Stimulated activated CD8-positive, alpha-beta memory T cell treated with anti-CD3 and anti-CD28 coated beads, Interleukin-12 subunit alpha, Interleukin-12 subunit beta, amount 100 ng/mL, for 24 hours (primary cell): ENCODE measurements at regions not wholly inside any gene's neighbourhood (a gene's known extent, or its start where the extent isn't known, plus 50 kb on each side); places are given as distances from the start of the nearest gene placed in this dataset.
"Not testable (repeated sequence)": the region's sequence is repeated elsewhere in the genome, so short reads cannot be mapped to it uniquely, and the experiment has no call there.

ENCODE experiments used
- DNase-seq: peaks from one replicate; pipeline ENCODE4 v3.0.0-alpha.2; 2020; ENCODE audit errors: extremely low read depth

DNA sequence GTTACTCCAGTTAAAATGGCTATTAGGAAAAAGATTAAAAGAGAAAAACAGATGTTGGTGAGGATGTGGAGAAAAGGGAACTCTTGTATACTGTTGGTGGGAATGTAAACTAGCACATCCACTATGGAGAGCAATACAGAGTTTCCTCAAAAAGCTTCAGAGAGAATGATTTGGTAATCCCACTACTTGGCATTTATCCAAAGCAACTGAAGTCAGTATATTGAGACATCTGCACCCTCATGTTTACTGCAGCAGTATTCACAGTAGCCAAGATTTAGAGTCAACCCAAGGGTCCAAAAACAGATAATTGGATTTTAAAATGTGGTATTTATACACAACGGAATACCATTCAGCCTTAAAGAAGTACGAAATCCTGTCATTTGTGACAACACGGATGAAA, 469.5 kb downstream of the QKI start:
- no peak for DNase-seq

DNA sequence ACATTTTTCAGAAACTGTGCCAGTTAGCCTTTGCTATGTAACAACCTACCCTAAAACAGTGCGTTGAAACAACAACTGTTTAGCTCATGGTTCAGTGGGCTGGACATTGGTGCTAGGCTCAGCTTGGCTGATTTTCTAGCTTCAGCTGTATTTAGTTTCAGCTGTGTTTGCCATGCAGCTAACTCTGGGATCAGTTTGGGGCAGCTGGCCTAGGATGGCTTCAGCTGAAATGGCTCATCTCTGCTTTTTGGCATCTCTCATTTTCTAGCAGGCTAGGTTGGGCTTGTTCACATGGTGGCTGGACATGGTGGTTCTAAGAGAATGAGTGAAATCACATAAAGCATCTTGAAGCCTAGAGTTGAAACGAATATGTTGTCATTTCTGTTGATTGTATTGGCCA, 464.2 kb downstream of the QKI start:
- DNase-seq: no peak

DNA sequence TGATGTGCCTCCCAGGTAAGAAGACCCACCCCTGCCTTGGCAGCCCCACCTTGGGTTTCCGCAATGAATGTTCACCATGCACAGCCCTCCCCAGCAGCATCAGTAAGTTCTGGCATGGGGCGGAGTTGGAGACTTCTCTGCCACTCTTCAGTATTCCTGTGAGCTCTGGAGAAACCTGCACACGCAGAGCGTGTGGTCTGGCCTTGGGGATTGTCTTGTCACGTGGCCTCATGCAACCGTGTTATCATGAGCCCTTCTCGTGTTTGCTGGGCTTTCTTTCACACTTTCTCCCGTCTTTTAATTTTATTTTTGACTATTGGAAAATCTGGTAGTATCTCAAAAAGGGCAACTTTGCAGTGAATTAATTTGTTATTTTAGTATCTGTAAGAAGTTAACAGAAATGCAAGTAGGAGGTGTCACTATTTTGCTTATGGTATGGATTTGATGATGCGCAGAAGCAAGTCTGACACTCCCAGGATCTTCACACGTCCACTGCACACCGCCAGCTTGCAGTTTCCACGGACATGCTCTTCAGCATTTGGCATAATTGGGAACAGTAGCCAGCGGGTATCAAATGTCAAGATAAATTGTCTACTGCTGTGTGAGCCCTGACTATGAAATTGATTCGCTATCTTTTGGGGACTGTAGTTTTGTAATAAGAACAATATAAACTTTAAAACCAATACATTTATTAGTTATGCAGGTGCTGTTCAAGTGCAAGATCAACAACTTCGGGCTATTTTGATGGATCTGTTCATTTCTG, 463.5 kb downstream of the QKI start:
- no peak for DNase-seq

DNA sequence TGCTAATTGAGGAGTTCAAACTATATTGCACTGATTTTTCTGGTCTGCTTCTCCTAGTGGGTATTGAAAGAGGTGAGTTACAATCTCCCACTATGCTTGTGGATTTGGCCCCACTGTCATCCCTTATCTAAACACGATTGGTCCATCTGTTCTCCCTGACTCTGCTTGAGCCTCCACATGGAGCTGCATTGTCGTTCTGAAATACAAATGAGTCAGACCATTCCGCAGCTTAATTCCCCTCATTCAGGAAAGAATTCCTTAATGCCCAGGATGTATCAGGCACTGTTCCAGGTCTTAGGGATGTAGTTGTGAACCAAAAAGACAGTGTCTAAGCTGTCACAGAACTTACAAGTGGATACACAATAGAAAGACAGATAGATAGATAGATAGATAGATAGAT, 461.9 kb downstream of the QKI start:
- no peak for DNase-seq

DNA sequence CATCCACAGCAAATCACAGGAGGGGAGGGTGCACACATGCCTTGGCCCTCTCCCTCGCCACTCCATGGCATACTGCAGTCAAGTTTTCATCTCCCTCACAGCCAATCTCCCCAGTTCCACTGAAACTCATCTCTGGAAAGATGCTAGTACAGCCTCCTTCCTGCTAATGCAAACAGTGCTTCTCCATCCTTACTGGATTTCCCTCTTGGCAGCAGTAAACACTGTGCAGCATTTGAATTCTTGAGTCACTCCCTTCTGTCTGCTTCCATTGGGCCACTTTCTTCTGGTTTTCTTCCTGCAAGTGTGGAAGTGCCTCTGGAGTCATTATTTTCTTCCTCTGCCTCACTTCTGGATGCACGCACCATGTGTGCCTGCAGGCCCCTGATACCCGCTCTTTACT, 460.3 kb downstream of the QKI start:
- DNase-seq: no peak

DNA sequence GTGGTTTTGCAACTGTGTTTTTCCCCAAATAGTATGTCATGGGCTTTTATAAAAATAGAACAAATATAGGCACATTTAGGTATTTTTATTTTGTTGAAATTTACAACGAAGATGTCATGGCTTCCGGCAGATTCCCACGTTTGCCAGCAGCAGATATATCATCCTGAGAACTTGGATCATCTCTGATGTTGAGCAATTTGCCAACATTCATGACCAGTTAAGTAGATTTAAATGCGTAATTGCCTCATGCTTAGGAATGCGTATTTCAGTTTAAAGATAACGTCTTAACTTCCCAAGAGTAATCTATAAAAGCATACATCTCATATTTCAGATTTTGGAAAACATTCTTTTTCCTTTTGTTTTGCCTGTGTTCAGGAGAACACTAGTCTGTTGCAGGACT, 457.8 kb downstream of the QKI start:
- DNase-seq: no peak

DNA sequence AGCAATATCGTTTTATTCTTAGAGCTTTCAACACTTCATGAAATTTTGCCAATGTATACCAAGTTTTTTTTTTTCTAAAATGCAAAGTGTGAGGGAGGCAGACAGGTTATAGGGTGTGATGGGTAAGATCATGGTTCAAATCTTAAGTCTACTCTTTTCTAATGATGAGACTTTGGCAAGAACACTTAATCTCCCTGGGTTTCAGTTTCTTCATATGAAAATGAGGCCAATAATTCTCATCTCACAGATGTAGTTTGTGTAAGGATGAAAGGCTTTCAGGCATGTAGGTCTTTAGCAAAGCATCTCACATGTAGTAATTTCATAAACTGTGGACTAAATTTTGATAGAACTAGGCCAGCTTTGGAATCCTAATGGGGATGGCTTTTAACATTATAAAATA, 457.1 kb downstream of the QKI start:
- no peak for DNase-seq

DNA sequence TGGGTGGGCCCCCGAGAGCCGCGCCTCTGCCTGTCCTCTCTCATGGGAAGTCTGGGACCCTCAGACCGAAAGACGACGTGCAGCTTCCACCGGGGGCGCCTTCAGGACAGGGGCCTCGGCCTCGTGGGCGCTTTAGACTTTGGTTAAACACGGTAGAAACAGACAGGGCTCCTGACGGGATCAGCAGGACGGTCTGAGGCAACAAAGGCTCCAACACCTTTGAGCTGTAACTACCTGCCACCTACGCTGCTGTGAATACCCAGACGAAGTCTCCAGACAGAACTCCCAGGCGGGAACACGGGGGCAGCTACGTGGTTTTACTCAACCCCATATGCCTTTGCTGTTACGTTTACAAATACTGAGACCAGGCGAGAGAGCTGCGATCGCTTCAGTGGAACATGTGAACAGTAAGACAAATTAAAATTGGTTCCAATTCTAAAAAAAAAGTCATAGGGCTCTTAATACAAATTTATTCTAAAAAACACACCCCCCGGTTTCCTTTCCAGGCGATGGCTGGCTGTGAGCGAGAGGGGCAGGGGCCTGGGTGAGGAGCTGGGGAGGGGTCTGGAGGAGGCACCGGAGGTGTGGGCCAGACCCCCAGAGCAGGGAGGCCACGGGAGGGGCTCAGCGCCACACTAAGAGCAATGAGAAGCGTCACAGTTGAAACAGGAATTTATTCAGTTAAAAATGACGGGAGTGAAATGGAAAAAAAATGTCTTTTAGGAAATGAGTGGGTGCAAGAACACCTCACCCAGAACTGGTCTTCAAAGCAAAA, 453.2 kb downstream of the QKI start:
- DNase-seq: no peak

DNA sequence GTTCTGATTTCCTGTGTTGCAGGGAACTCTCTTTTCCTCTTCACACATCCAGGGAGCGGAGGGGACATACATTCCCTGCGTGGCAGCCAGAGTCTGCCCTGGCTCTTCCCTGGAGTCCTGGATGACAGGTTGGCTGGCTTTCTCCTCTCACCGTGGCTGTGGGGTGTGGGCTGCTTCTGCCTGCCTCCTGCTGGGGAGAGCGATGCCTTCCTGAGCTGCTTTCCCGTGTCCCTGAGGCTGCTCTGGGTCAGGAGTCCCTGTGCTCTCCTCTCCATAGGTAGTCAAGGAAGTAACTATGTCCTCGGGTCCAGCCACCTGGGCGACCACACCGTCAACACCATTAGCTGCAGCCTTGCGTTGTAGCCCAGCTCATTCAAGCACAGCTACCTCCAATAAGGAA, 451.7 kb downstream of the QKI start:
- no peak for DNase-seq

DNA sequence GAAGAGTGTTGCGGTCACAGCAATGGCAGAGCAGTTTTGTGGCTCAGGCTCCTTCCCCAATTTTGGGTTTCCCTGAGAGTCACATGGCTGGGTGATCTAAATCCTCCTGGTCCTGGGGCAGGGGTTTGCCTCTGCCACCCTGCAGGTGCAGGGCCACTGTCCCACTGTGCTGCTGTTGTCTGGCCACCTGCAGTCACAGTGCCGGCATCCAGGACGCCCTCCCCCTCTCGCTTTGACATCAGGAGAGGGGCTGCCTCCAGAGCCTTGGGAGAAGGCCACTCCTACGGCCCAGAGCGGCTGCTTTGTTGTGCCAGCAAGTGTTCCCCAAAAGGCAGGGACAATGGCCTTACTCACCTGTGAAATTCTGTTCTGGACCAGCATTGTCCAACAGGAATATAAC, 449.0 kb downstream of the QKI start:
- no peak for DNase-seq

DNA sequence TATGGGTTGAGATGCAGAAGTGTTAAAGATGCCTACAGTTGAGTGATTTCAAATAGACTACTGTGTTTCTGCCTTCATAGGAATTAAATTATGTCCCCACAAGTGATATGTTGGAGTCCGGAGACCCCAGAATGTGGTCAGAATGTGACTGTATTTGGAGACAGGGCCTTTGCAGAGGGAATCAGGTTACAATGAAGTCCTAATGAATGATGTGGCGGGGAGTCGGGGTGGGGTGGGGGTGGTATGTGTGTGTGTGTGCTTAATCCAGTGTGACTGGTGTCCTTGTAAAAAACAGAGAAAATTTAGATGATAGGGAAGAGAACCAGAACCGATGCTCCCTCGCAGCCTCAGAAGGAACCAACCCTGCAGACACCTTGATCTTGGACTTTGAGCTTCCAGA, 448.2 kb downstream of the QKI start:
- DNase-seq: no peak

DNA sequence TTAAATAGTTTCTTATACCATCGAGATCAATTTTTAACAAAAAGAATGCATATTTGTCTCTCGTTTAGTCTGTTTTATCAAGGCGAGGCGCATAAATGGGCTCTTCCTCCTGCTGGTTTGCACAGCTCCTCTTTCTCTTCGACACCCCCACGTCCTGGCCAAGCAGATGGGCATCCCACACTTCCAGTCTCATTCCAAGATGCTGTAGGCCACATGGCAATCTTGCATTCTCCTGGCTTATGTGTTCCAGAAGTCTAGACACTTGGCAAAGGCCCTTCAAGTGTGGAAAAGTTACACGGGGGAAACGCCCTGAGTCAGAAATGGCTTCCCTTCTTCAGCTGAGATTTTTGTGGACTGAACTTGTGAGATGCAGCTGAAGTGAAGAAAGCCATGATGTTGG, 447.1 kb downstream of the QKI start:
- DNase-seq: no peak

DNA sequence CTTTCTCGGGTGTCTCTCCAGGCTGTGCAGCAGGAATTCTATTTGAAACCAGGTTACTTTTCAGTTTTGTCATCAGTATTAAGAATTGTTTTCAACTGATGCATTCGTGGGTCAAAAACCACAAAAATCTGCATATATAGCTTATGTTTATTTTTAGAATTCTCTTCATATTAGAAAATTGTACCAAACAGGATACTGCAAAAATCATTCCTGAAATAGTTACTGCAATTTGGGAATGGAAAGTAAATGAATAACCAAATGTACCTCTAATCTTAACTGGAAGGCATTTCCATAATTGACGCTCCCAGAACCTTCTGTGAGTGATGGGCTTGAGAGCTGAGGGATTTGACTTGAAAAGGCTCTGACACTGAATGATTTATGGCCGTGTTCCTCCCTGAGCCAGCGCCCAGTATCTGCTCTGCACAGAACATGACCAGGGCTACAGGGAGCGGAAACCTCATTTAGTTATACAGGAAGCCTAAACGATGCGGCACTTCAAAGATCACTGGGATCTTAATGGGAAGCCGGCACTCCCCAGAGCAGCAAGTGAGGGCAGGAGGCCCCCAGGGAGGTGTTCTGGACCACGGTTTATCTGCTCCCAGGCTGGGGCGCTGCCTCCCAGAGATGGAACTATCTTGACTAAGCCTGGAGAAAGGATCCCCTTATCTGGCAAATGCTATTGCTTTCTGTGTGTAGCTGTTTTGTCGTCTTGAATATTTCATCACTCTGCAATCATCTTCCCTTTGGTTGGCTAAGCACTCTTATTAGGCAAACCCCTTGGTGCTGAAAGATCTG, 446.0 kb downstream of the QKI start:
- DNase-seq: no peak

DNA sequence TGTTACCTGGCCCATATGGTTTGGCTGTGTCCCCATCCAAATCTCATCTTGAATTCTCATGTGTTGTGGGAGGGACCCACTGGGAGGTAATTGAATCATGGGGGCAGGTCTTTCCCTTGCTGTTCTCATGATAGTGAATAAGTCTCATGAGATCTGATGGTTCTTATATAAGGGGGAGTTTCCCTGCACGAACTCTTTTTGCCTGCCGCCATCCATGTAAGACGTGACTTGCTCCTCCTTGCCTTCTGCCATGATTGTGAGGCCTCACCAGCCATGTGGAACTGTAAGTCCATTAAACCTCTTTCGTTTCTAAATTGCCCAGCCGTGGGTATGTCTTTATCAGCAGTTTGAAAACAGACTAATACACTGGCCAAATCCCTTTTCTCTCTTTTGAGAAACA, 444.4 kb downstream of the QKI start:
- DNase-seq: not testable (repeated sequence)

DNA sequence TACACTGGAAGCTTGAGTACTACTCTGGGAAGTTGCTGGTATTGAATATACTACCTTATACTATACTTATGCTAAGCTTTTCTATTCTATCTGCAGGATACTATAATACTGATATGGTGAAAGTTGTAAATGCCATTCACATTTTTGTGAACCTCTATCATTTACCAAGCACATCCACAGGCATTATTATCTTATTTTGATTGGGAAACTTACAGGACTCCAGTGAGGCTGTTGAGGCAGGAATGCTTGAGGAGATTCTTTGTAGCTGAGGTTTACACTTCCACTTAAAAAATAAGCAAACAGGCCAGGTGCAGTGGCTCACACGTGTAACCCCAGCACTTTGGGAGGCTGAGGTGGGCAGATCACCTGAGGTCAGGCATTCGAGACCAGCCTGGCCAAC, 442.9 kb downstream of the QKI start:
- DNase-seq: no peak

DNA sequence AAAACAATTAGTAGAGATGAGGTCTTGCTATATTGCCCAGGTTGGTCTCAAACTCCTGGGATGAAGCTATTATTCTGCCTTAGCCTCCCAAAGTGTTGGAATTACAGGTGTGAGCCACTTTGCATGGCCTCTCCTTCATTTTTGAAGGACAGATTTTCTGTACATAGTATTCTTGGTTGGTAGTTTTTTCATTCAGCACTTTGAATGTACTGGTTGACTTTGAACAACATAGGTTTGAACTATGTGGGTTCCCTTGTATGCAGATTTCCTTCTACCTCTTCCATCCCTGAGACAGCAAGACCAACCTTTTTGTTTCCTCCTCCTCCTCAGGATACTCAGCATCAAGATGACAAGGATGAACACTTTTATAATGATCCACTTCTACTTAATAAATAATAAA, 436.4 kb downstream of the QKI start:
- DNase-seq: no peak

DNA sequence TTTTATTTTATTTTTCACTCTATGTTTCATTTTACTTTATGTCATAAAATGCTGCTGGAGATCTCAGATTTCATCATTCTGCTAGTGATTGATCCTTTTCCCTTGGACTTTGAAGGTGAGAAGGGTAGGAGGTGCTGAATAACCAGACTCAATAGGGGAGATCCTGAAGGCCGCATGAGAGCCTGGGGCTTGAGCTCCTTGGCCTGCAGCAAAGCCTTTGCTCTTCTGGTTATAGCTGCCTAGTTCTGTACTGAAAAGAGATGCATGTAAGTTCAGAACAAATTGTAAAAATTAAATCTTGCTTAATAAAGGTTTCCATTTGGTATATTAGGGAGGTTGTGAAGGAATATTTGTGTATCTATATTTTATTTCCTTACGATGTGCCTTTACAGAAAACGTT, 430.2 kb downstream of the QKI start:
- DNase-seq: no peak

DNA sequence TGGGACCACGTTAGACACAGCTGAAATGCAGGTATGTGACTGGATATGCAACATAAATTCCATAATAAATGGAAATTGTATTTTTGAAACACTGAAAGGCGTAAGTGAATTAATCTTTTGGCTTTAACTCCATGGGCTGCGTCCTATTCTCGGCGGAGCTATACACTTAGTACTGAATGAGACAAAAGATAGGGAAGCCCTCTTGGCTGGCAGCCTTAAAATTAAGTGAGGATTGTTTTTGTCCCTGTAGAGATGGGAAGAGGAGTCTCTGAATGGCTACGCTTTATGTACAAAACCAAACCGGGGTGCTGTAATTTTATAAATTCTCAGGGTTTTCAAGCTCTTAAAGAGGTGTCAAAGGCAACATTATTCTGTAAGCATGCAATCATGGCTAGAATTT, 429.8 kb downstream of the QKI start:
- no peak for DNase-seq

DNA sequence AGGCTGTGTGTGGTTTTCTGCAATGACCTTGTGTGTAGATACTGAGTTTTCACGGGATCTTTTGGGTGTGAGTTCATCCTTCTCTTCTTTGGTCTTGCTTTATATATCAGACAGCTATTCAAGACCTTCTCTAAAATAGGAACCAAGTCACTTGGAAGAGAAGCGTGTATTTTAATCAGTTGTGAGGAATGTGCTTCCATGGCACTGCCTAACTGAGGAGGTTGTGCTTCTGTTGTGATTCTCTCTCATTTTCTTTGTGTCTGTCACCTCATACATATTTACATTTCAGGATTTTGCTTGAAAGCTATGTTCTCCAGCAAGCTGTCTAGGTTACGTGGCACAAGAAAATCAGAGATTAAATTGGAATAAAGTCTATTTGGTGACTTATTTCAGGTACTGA, 428.7 kb downstream of the QKI start:
- no peak for DNase-seq

DNA sequence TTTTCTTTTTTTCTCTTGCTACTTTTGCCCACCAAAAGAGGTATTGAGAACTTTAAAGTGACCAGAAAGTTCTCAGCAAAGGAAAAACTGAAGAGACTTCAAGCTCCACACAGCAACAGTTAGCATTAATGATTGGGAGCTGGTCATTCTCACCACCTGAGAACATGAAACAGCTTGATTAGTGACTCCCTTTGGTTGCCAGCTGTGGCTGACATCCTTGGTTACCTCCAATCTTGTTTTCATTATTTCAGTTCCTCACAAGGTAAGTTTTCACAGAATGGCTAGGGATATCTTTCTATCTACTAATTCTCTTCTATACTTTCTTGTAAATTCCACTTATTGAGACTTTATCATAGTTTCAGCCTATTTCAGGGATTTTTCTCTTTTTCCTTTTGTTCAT, 427.9 kb downstream of the QKI start:
- no peak for DNase-seq

DNA sequence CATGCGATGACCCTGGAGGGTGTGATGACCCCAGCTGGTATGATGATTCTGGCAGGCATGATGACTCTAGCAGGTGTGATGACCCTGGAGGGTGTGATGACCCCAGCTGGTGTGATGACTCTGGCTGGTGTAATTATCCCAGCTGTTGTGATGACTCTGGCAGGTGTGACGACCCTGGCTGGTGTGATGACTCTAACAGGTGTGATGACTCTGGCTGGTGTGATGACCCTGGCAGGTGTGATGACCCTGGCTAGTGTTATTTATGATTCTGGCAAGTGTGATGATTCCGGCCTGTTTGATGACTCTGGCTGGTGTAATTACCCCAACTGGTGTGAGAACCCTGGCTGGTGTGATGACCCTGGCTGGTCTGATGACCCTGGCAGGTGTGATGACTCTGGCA, 427.2 kb downstream of the QKI start:
- DNase-seq: no peak

DNA sequence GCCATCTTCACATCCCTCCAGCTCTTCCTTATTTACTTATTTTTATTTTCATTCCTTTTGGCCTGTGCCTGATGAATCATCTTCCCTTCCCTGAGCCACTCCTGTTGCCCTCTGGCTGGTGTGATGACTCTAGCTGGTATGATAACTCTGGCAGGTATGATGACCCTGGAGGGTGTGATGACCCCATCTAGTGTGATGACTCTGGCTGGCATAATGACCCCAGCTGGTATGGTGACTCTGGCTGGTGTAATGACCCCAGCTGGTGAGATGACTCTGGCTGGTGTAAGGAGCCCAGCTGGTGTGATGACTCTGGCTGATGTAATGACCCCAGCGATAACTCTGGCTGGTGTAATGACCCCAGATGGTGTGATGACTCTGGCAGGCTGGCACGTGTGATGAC, 426.8 kb downstream of the QKI start:
- no peak for DNase-seq

DNA sequence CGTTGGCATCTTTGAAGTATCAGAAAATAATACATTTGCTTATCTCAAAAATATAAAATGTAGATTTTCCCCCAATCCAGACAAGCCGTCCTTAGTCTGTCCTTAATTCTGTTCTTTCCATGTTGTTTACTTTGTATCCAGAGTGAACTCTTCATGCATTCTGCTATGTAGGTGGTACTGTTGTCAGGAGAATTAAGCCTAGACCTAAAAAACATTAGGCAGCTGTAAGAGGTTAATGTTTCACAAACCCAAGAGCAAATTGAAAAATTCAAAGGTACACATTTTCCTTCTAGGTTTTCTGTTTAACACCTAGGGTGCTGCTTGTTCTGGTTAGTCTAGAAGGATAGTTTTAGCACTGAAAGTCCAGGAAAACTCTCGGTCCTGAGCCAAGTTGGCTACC, 426.4 kb downstream of the QKI start:
- DNase-seq: no peak
